GM12872 (cell line): ENCODE measurements at regions not wholly inside any gene's neighbourhood (a gene's known extent, or its start where the extent isn't known, plus 50 kb on each side); places are given as distances from the start of the nearest gene placed in this dataset.

Experiments used
- CTCF ChIP-seq: IDR thresholded peaks from 3 replicates; pipeline ENCODE4 v1.5.1; 2011; ENCODE audit warnings: low read depth, mild to moderate bottlenecking, low read length, moderate library complexity; ENCODE audit not compliant: insufficient read depth

- no peak for TF ChIP-seq CTCF
Measured at GRCh38 chr6:21524201-21524600, 69.3 kb upstream of the SOX4 start.

- no peak for TF ChIP-seq CTCF
Measured at GRCh38 chr6:21526974-21527373, 66.6 kb upstream of the SOX4 start.

- no peak for TF ChIP-seq CTCF
Measured at GRCh38 chr6:21527731-21528130, 65.8 kb upstream of the SOX4 start.

GRCh38 chr6:21529431-21529830 lies 64.1 kb upstream of the SOX4 start:
- no peak for TF ChIP-seq CTCF

- no peak for TF ChIP-seq CTCF
Measured at GRCh38 chr6:21531393-21531792, 62.2 kb upstream of the SOX4 start.

- TF ChIP-seq CTCF, result no peak
Measured at GRCh38 chr6:21533678-21534077, 59.9 kb upstream of the SOX4 start.

- TF ChIP-seq CTCF, result no peak
Measured at GRCh38 chr6:21536280-21536766, 57.2 kb upstream of the SOX4 start.

GRCh38 chr6:21537637-21538036 lies 55.9 kb upstream of the SOX4 start:
- TF ChIP-seq CTCF, result no peak
